ENCODE measurements at regions not wholly inside any gene's neighbourhood (a gene's known extent, or its start where the extent isn't known, plus 50 kb on each side); places are given as distances from the start of the nearest gene placed in this dataset.

DNA sequence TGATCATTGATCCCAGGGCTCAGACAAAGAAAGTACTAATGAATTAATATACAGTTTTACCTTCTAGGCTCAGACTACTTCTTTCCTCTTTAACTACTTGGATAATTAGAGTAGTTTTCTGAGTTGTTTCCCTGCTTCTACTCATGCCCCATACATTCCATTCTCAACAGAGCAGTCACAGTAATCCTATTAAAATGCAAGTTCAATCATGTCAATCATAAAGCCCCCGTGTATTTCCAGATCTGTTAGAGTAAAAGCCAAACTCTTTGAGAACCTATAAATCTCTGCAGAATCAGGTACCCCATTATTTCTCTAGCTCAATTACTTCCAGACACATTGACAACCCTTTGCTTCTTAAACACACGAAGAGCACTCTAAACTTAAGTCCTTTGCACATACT is 242.1 kb upstream of the PRMT6 start:
- Histone ChIP-seq H3K27me3 (no peaks in the 10 kb centered on the region), H3K27ac (no peak overlapping the region), H3K4me2 (no peak overlapping the region), H3K4me1 (no peaks in the 10 kb centered on the region), H3K79me2 (ENCODE audit: low read depth) (no peaks in the 10 kb centered on the region), H3K36me3 (no peaks in the 10 kb centered on the region), H3K4me3 (no peak overlapping the region), H2AFZ (replicated peaks) (no peak overlapping the region), H3F3A (ENCODE audit: low read depth) (no peaks in the 10 kb centered on the region), H3K9me3 (ENCODE audit: low read depth) (no peaks in the 10 kb centered on the region), H3K9ac (no peak overlapping the region), H4K20me1 (ENCODE audit: low read depth) (no peaks in the 10 kb centered on the region)
- Mint-ChIP-seq H3K4me1 (no peaks in the 10 kb centered on the region), H3K27me3 (ENCODE audit: insufficient read depth, low read depth) (no peaks in the 10 kb centered on the region), H3K4me3 (no peak overlapping the region), H3K9me3 (peaks cover 12% of the 10 kb centered on the region), H3K27ac (no peak overlapping the region), H3K36me3 (no peaks in the 10 kb centered on the region)
- no peak for DNase-seq (ENCODE audit: low spot score)
- no peak for TF ChIP-seq EZH2 (IDR thresholded peaks at IDR 0.05)
- TF ChIP-seq CTCF (IDR thresholded peaks at IDR 0.05), result no peak
- TF ChIP-seq EZH2phosphoT487 (IDR thresholded peaks at IDR 0.05), result no peak

GRCh38 chr1:106817575-106817974 is 238.9 kb upstream of the PRMT6 start:
- Histone ChIP-seq H3K4me2 (no peak overlapping the region), H3K79me2 (ENCODE audit: low read depth) (no peaks in the 10 kb centered on the region), H3K36me3 (no peaks in the 10 kb centered on the region), H4K20me1 (ENCODE audit: low read depth) (no peaks in the 10 kb centered on the region), H3K9me3 (ENCODE audit: low read depth) (no peaks in the 10 kb centered on the region), H3F3A (ENCODE audit: low read depth) (no peaks in the 10 kb centered on the region), H3K27ac (no peak overlapping the region), H3K4me3 (no peak overlapping the region), H3K27me3 (no peaks in the 10 kb centered on the region), H3K4me1 (no peaks in the 10 kb centered on the region), H2AFZ (replicated peaks) (peak overlapping the region; percentile 63), H3K9ac (no peak overlapping the region)
- DNase-seq (ENCODE audit: low spot score), result no peak
- H3K4me3 Mint-ChIP-seq, result no peak overlapping the region
- peaks cover under 1% of the 10 kb centered on the region for H3K9me3 Mint-ChIP-seq
- TF ChIP-seq CTCF (IDR thresholded peaks at IDR 0.05) (no peak), EZH2 (IDR thresholded peaks at IDR 0.05) (no peak), EZH2phosphoT487 (IDR thresholded peaks at IDR 0.05) (no peak)
- no peaks in the 10 kb centered on the region for H3K4me1 Mint-ChIP-seq
- H3K36me3 Mint-ChIP-seq, result no peaks in the 10 kb centered on the region
- H3K27ac Mint-ChIP-seq, result no peak overlapping the region
- H3K27me3 Mint-ChIP-seq (ENCODE audit: insufficient read depth, low read depth), result no peaks in the 10 kb centered on the region

DNA sequence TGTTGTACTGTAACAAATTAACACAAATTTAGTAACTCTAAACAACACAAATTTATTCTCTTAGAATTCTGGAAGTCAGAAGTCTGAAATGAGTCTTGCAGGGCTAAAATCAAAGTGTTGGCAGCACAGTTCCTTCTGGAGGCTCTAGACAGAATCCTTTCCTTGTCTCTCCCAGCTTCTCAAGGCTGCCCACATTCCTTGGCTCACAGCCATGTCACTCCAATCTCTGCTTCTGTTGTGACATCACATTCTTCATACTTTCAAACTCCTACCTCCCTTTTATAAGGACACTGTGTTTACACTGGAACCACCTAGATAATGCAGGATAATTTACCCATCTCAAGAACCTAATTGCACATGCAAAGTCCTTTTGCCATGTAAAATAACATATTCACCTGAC is 225.0 kb upstream of the PRMT6 start:
- H3K4me1 ChIP-seq, result no peaks in the 10 kb centered on the region
- no peaks in the 10 kb centered on the region for H3K27me3 ChIP-seq
- DNase-seq (ENCODE audit: low spot score), result no peak
- no peaks in the 10 kb centered on the region for H4K20me1 ChIP-seq (ENCODE audit: low read depth)
- Mint-ChIP-seq H3K27me3 (ENCODE audit: insufficient read depth, low read depth) (no peaks in the 10 kb centered on the region), H3K4me3 (no peak overlapping the region), H3K27ac (no peak overlapping the region), H3K9me3 (peaks cover 4% of the 10 kb centered on the region), H3K36me3 (no peaks in the 10 kb centered on the region), H3K4me1 (no peaks in the 10 kb centered on the region)
- no peak overlapping the region for H3K27ac ChIP-seq
- no peak overlapping the region for H3K4me3 ChIP-seq
- no peaks in the 10 kb centered on the region for H3F3A ChIP-seq (ENCODE audit: low read depth)
- no peak overlapping the region for H3K9ac ChIP-seq
- TF ChIP-seq EZH2phosphoT487 (IDR thresholded peaks at IDR 0.05) (no peak), EZH2 (IDR thresholded peaks at IDR 0.05) (no peak), CTCF (IDR thresholded peaks at IDR 0.05) (no peak)
- peaks cover 5% of the 10 kb centered on the region for H3K36me3 ChIP-seq
- H3K4me2 ChIP-seq, result no peak overlapping the region
- peaks cover 4% of the 10 kb centered on the region for H3K9me3 ChIP-seq (ENCODE audit: low read depth)
- no peak overlapping the region for H2AFZ ChIP-seq (replicated peaks)
- H3K79me2 ChIP-seq (ENCODE audit: low read depth), result no peaks in the 10 kb centered on the region

DNA sequence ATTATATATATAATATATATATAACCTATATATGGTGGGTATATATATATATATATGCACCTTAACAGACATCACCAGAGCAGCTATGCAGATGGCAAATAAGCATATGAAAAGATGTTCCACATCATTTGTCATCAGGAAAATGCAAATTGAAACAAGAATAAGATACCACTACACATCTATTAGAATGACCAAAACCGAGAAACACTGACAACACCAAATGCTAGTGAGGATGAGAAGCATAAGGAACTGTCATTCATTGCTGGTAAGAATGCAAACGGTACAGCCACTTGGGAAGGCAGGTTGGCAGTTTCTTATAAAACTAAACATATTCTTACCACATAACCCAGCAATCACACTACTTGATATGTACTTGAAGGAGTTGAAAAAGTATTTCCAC is 219.8 kb upstream of the PRMT6 start:
- Histone ChIP-seq H3K36me3 (no peaks in the 10 kb centered on the region), H4K20me1 (ENCODE audit: low read depth) (no peaks in the 10 kb centered on the region), H3K4me1 (no peaks in the 10 kb centered on the region), H3K27ac (no peak overlapping the region), H3K4me3 (no peak overlapping the region), H2AFZ (replicated peaks) (peak overlapping the region; percentile 37), H3K9ac (no peak overlapping the region), H3K79me2 (ENCODE audit: low read depth) (no peaks in the 10 kb centered on the region), H3K27me3 (no peaks in the 10 kb centered on the region), H3K4me2 (no peak overlapping the region), H3F3A (ENCODE audit: low read depth) (no peaks in the 10 kb centered on the region), H3K9me3 (ENCODE audit: low read depth) (no peaks in the 10 kb centered on the region)
- H3K9me3 Mint-ChIP-seq, result no peaks in the 10 kb centered on the region
- H3K4me3 Mint-ChIP-seq, result no peak overlapping the region
- no peak for DNase-seq (ENCODE audit: low spot score)
- no peaks in the 10 kb centered on the region for H3K36me3 Mint-ChIP-seq
- no peaks in the 10 kb centered on the region for H3K27me3 Mint-ChIP-seq (ENCODE audit: insufficient read depth, low read depth)
- no peaks in the 10 kb centered on the region for H3K4me1 Mint-ChIP-seq
- no peak for TF ChIP-seq EZH2phosphoT487 (IDR thresholded peaks at IDR 0.05)
- no peak for TF ChIP-seq EZH2 (IDR thresholded peaks at IDR 0.05)
- no peak for TF ChIP-seq CTCF (IDR thresholded peaks at IDR 0.05)
- H3K27ac Mint-ChIP-seq, result no peak overlapping the region
